Right lobe of liver (tissue), 6 donors: ENCODE measurements at regions not wholly inside any gene's neighbourhood (a gene's known extent, or its start where the extent isn't known, plus 50 kb on each side); places are given as distances from the start of the nearest gene placed in this dataset.

ENCODE experiments used
- ATAC-seq, 4 donors: fragments of 200-7000 bp; cut with Tn5 transposase; one replicate each; pipeline ENCODE4 v1.9.1; 2020; ENCODE audit warnings: mild to moderate bottlenecking in 4 of 4, moderate library complexity in 4 of 4
- DNase-seq, 3 donors: peaks; one replicate each; pipeline ENCODE4 v3.0.0-alpha.2; 2020
- H3K27ac ChIP-seq, 3 donors: fragments of 200-600 bp; one replicate each; pipeline ENCODE4 v1.8.0; 2022
- H3K27me3 ChIP-seq, 2 donors: fragments of 200-600 bp; one replicate each; pipeline ENCODE4 v1.8.0; 2022
- H3K36me3 ChIP-seq, 4 donors: fragments of 200-600 bp; sonication (generic) in 1 of 4; one replicate each; pipeline versions ENCODE4 v1.5.1 to v1.8.0; 2017 to 2022; ENCODE audit warnings: control low read depth in 1 of 4
- H3K4me1 ChIP-seq, 4 donors: fragments of 200-600 bp; sonication (generic) in 1 of 4; one replicate each; pipeline versions ENCODE4 v1.5.1 to v1.8.0; 2017 to 2022; ENCODE audit warnings: control low read depth in 1 of 4
- H3K4me3 ChIP-seq, 3 donors: fragments of 200-600 bp; one replicate each; pipeline ENCODE4 v1.8.0; 2022
- H3K9me3 ChIP-seq, 4 donors: fragments of 200-600 bp; sonication (generic) in 1 of 4; one replicate each; pipeline versions ENCODE4 v1.5.1 to v1.8.0; 2017 to 2022; ENCODE audit warnings: control low read depth in 1 of 4
- CTCF ChIP-seq, 4 donors: fragments of 200-600 bp in 3 of 4; fragments of 450-650 bp in 1 of 4; IDR thresholded peaks; one replicate each; pipeline versions ENCODE4 v1.5.1 to v1.8.0; 2016 to 2022; ENCODE audit warnings: antibody characterized with exemption in 4 of 4, mild to moderate bottlenecking in 2 of 4
- POLR2A ChIP-seq: fragments of 450-650 bp; IDR thresholded peaks from one replicate; pipeline ENCODE4 v1.6.1; 2017; ENCODE audit warnings: antibody characterized with exemption, mild to moderate bottlenecking
- WGBS: methylation state at CpG from one replicate; pipeline ENCODE4 v1.1.6; 2018; ENCODE audit warnings: low coverage, low lambda C conversion rate; ENCODE audit not compliant: insufficient coverage; ENCODE audit errors: missing lambda C conversion rate; 5-methylcytosine and 5-hydroxymethylcytosine counted together
- intact Hi-C, 2 donors: fragments of 100-400 bp; cut with DNase I; formaldehyde crosslinking; loops; one replicate each; pipeline versions ENCODE4 v1.11.2 to v1.14.1; 2022
- donor health status: DM: no; HTN: yes; CAD: no.
- donor health status: DM: no; HTN: no; CAD: no.
- donor health status: DM: no; HTN: no; CAD: no.
- donor health status: DM: no; HTN: yes; CAD: no.
- donor health status: DM: no; HTN: yes; CAD: no.

GRCh38 chr1:238052496-238053266, 162.0 kb upstream of the ZP4 start:
- intact Hi-C loops = no loop called here
- Histone ChIP-seq H3K9me3 (no peaks in the 10 kb centered on the region), H3K27me3 (no peaks in the 10 kb centered on the region), H3K36me3 (no peaks in the 10 kb centered on the region), H3K27ac (no peak overlapping the region), H3K4me3 (no peak overlapping the region), H3K4me1 (no peaks in the 10 kb centered on the region)
- 62% methylated on average over 4 of the region's 4 CpGs for WGBS
- DNase-seq = no peak
- TF ChIP-seq CTCF (IDR thresholded peaks at IDR 0.05) (no peak), POLR2A (no peak)
- ATAC-seq = no peak

- no peak overlapping the region for H3K27ac ChIP-seq
- ATAC-seq (no peak), DNase-seq (no peak)
- H3K4me1 ChIP-seq = no peaks in the 10 kb centered on the region
- H3K27me3 ChIP-seq = no peaks in the 10 kb centered on the region
- TF ChIP-seq POLR2A (no peak), CTCF (IDR thresholded peaks at IDR 0.05) (no peak)
- H3K9me3 ChIP-seq = no peaks in the 10 kb centered on the region
- intact Hi-C loops = no loop called here
- H3K4me3 ChIP-seq = no peak overlapping the region
- no peaks in the 10 kb centered on the region for H3K36me3 ChIP-seq
- WGBS = 70% methylated on average over 1 of the region's 1 CpG
Measured at GRCh38 chr1:238029126-238029525, 138.4 kb upstream of the ZP4 start.

GRCh38 chr1:238027366-238027765, 136.6 kb upstream of the ZP4 start:
- no peaks in the 10 kb centered on the region for H3K4me1 ChIP-seq
- no peak overlapping the region for H3K4me3 ChIP-seq
- H3K27me3 ChIP-seq = no peaks in the 10 kb centered on the region
- intact Hi-C loops = no loop called here
- H3K9me3 ChIP-seq = no peaks in the 10 kb centered on the region
- DNase-seq = no peak
- H3K27ac ChIP-seq = no peak overlapping the region
- no peak for TF ChIP-seq POLR2A
- TF ChIP-seq CTCF (IDR thresholded peaks at IDR 0.05) = no peak
- ATAC-seq = no peak
- 24% methylated on average over 2 of the region's 2 CpGs for WGBS
- H3K36me3 ChIP-seq = no peaks in the 10 kb centered on the region

- H3K27me3 ChIP-seq = no peaks in the 10 kb centered on the region
- 67% methylated on average over 1 of the region's 1 CpG for WGBS
- no peak for DNase-seq
- no peaks in the 10 kb centered on the region for H3K36me3 ChIP-seq
- no peak overlapping the region for H3K4me3 ChIP-seq
- no peaks in the 10 kb centered on the region for H3K4me1 ChIP-seq
- ATAC-seq = no peak
- H3K9me3 ChIP-seq = peaks cover 0 to 3% (median 0%) of the 10 kb centered on the region in 4 donors
- TF ChIP-seq CTCF (IDR thresholded peaks at IDR 0.05) (no peak), POLR2A (no peak)
- H3K27ac ChIP-seq = no peak overlapping the region
- intact Hi-C loops = no loop called here
Measured at GRCh38 chr1:238023137-238023536, 132.4 kb upstream of the ZP4 start.
